ENCODE measurements at regions not wholly inside any gene's neighbourhood (a gene's known extent, or its start where the extent isn't known, plus 50 kb on each side); places are given as distances from the start of the nearest gene placed in this dataset.
A peak's percentile ranks its signal among the peaks of the same experiment; 100 is the strongest.

GRCh38 chrX:486325-486724 is 99.6 kb upstream of the PPP2R3B start:
- Histone ChIP-seq H3K4ac (replicated peaks; ENCODE audit: insufficient read length, low read depth, low read length) (no peak overlapping the region), H4K5ac (ENCODE audit: insufficient read length, low read depth, low read length) (no peak overlapping the region), H3K4me3 (ENCODE audit: extremely low read depth in 1 of 4, insufficient read depth in 2 of 4, low read depth in 3 of 4, low read length in 4 of 4) (no peak overlapping the region), H2AK5ac (ENCODE audit: low read depth, low read length) (no peak overlapping the region), H3K23ac (ENCODE audit: insufficient read length) (no peak overlapping the region), H3K9ac (replicated peaks in 1 of 4; ENCODE audit: extremely low read depth in 1 of 4, low read depth in 3 of 4, low read length in 3 of 4) (no peak overlapping the region), H2BK5ac (ENCODE audit: low read depth, low read length) (no peak overlapping the region), H3K36me3 (ENCODE audit: control insufficient read depth in 2 of 4, insufficient read depth in 4 of 4, low read length in 3 of 4) (no peaks in the 10 kb centered on the region), H4K20me1 (replicated peaks in 1 of 2; ENCODE audit: control insufficient read depth in 1 of 2, insufficient read depth in 2 of 2, low read length in 2 of 2) (no peaks in the 10 kb centered on the region), H2BK15ac (ENCODE audit: low read length) (no peak overlapping the region), H3K27ac (ENCODE audit: low read depth, low read length) (no peak overlapping the region), H2BK120ac (replicated peaks; ENCODE audit: low read depth, low read length) (no peak overlapping the region), H3K79me1 (ENCODE audit: low read depth, low read length) (no peaks in the 10 kb centered on the region), H2BK20ac (ENCODE audit: low read length) (no peak overlapping the region), H4K8ac (ENCODE audit: extremely low read depth, insufficient read depth, low read length) (no peak overlapping the region), H2AFZ (ENCODE audit: low read length) (no peak overlapping the region), H3K9me3 (ENCODE audit: insufficient read depth in 2 of 2, low read depth in 1 of 2, low read length in 1 of 2) (no peaks in the 10 kb centered on the region), H3K79me2 (ENCODE audit: control insufficient read depth in 1 of 2, insufficient read depth in 2 of 2, low read length in 2 of 2) (no peaks in the 10 kb centered on the region), H3K23me2 (ENCODE audit: low read depth, low read length) (no peaks in the 10 kb centered on the region; the same call in 1 of the 2 replicates), H2BK12ac (ENCODE audit: low read depth, low read length) (no peak overlapping the region), H3K14ac (ENCODE audit: insufficient read length) (no peak overlapping the region), H3K4me1 (replicated peaks in 1 of 4; ENCODE audit: control insufficient read depth in 3 of 4, insufficient read depth in 4 of 4, low read length in 3 of 4) (0 out of 7 replicates have a peak, but pooled peaks cover 0 to 3% (median 0%) of the 10 kb centered on the region in 4 experiments), H3K18ac (ENCODE audit: extremely low read depth, low read length) (no peak overlapping the region), H3K4me2 (ENCODE audit: insufficient read depth in 1 of 2, low read depth in 2 of 2, low read length in 2 of 2) (no peak overlapping the region), H4K91ac (replicated peaks; ENCODE audit: insufficient read length, low read length) (no peak overlapping the region), H3K56ac (replicated peaks; ENCODE audit: insufficient read length, low read depth, low read length) (no peak overlapping the region), H3K27me3 (replicated peaks in 1 of 4; ENCODE audit: control insufficient read depth in 3 of 4, extremely low read depth in 1 of 4, insufficient read depth in 3 of 4, low read length in 3 of 4) (no peaks in the 10 kb centered on the region; a peak in 1 of 7 replicates)
- DNase-seq (ENCODE audit: low read depth in 1 of 2, low spot score in 2 of 2) (no peak), FAIRE-seq (no peak)
- ChIA-PET POLR2A (ENCODE audit: partially characterized antibody) (no interaction called here), CTCF (ENCODE audit: partially characterized antibody) (no interaction called here)
- TF ChIP-seq SIRT6 (IDR thresholded peaks at IDR 0.05; ENCODE audit: low read length) (no peak), SP2 (IDR thresholded peaks at IDR 0.05; ENCODE audit: low read length) (no peak), KDM1A (IDR thresholded peaks at IDR 0.05; ENCODE audit: borderline replicate concordance, low read length) (peak; percentile 93), TAF1 (IDR thresholded peaks at IDR 0.05; ENCODE audit: low read depth, low read length) (no peak), HDAC2 (IDR thresholded peaks at IDR 0.05; ENCODE audit: borderline replicate concordance in 1 of 2, low read depth in 2 of 2, low read length in 2 of 2) (peak in 1 of 2 experiments; percentile 95; a peak in 1 of 4 replicates), NANOG (IDR thresholded peaks at IDR 0.05; ENCODE audit: insufficient read depth, low read depth, low read length, poor library complexity, severe bottlenecking) (no peak), PHF8 (conservative IDR thresholded peaks at IDR 0.05; ENCODE audit: low read depth, low read length) (no peak), USF2 (IDR thresholded peaks at IDR 0.05; ENCODE audit: low read length) (no peak)
- WGBS, 2 experiments (ENCODE audit: extremely low coverage in 1 of 2, insufficient coverage in 1 of 2, insufficient read length in 1 of 2, insufficient replicate concordance in 2 of 2, low coverage in 1 of 2, low lambda C conversion rate in 2 of 2, missing lambda C conversion rate in 1 of 2), result 98% methylated on average over 4 of the region's 4 CpGs; no CpG with 5 or more reads in 1 of the 2 experiments
